ENCODE measurements at regions not wholly inside any gene's neighbourhood (a gene's known extent, or its start where the extent isn't known, plus 50 kb on each side); places are given as distances from the start of the nearest gene placed in this dataset.

- Histone ChIP-seq H3K4me1 (ENCODE audit: control insufficient read depth in 4 of 4, insufficient read depth in 4 of 4, low read length in 3 of 4) (no peaks in the 10 kb centered on the region), H3K27ac (ENCODE audit: low read depth in 1 of 2, low read length in 2 of 2) (no peak overlapping the region), H3K36me3 (ENCODE audit: control insufficient read depth in 4 of 4, insufficient read depth in 3 of 4, low read depth in 1 of 4, low read length in 3 of 4) (no peaks in the 10 kb centered on the region), H3K4me3 (ENCODE audit: low read depth in 1 of 3, low read length in 3 of 3) (no peak overlapping the region), H3K27me3 (ENCODE audit: control insufficient read depth in 4 of 4, insufficient read depth in 4 of 4, low read length in 3 of 4) (no peaks in the 10 kb centered on the region), H3K9ac (ENCODE audit: low read depth in 1 of 2, low read length in 2 of 2) (no peak overlapping the region), H3K9me3 (ENCODE audit: control insufficient read depth in 4 of 4, low read length in 3 of 4) (no peaks in the 10 kb centered on the region)
- no peak for DNase-seq (ENCODE audit: low spot score)
- 80% methylated on average over 7 of the region's 7 CpGs for WGBS
- no peak for TF ChIP-seq FOXA2 (IDR thresholded peaks at IDR 0.05)
- TF ChIP-seq, protein P1, sequence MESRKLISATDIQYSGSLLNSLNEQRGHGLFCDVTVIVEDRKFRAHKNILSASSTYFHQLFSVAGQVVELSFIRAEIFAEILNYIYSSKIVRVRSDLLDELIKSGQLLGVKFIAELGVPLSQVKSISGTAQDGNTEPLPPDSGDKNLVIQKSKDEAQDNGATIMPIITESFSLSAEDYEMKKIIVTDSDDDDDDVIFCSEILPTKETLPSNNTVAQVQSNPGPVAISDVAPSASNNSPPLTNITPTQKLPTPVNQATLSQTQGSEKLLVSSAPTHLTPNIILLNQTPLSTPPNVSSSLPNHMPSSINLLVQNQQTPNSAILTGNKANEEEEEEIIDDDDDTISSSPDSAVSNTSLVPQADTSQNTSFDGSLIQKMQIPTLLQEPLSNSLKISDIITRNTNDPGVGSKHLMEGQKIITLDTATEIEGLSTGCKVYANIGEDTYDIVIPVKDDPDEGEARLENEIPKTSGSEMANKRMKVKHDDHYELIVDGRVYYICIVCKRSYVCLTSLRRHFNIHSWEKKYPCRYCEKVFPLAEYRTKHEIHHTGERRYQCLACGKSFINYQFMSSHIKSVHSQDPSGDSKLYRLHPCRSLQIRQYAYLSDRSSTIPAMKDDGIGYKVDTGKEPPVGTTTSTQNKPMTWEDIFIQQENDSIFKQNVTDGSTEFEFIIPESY (IDR thresholded peaks at IDR 0.05) = no peak
Observed at GRCh38 chr10:4119107-4119506, 334.1 kb upstream of the KLF6 start.

DNA sequence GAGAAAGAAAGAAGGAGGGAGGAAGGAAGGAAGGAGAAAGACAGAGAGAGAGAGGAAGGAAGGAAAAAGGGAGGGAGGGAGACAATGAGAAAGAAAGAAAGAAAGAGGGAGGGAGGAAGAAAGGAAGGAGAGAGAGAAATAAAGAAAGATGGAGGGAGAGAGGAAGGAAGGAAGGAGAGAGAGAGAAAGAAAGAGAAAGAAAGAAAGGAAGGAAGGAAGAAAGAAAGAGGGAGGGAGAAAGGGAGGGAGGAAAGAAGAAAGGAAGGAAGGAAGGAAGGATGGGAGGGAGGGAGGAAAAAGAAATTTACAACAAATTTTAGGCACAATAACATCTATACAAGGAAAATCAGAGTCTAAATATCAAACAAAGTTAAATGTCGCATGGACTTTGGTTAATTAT is 332.6 kb upstream of the KLF6 start:
- Histone ChIP-seq H3K4me3 (ENCODE audit: low read depth in 1 of 3, low read length in 3 of 3) (no peak overlapping the region), H3K4me1 (ENCODE audit: control insufficient read depth in 4 of 4, insufficient read depth in 4 of 4, low read length in 3 of 4) (no peaks in the 10 kb centered on the region), H3K9ac (ENCODE audit: low read depth in 1 of 2, low read length in 2 of 2) (no peak overlapping the region), H3K36me3 (ENCODE audit: control insufficient read depth in 4 of 4, insufficient read depth in 3 of 4, low read depth in 1 of 4, low read length in 3 of 4) (no peaks in the 10 kb centered on the region), H3K9me3 (ENCODE audit: control insufficient read depth in 4 of 4, low read length in 3 of 4) (no peaks in the 10 kb centered on the region), H3K27ac (ENCODE audit: low read depth in 1 of 2, low read length in 2 of 2) (no peak overlapping the region), H3K27me3 (ENCODE audit: control insufficient read depth in 4 of 4, insufficient read depth in 4 of 4, low read length in 3 of 4) (no peaks in the 10 kb centered on the region)
- 92% methylated on average over 1 of the region's 1 CpG for WGBS
- TF ChIP-seq SP1 (IDR thresholded peaks at IDR 0.05) (no peak), HNF4A (conservative IDR thresholded peaks at IDR 0.05) (no peak), EGR1 (IDR thresholded peaks at IDR 0.05; ENCODE audit: low read depth in 2 of 2) (no peak), FOXA2 (IDR thresholded peaks at IDR 0.05) (no peak), YY1 (IDR thresholded peaks at IDR 0.05) (no peak)
- TF ChIP-seq, protein P2, sequence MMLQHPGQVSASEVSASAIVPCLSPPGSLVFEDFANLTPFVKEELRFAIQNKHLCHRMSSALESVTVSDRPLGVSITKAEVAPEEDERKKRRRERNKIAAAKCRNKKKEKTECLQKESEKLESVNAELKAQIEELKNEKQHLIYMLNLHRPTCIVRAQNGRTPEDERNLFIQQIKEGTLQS (IDR thresholded peaks at IDR 0.05) = no peak
- DNase-seq (ENCODE audit: low spot score) = no peak

DNA sequence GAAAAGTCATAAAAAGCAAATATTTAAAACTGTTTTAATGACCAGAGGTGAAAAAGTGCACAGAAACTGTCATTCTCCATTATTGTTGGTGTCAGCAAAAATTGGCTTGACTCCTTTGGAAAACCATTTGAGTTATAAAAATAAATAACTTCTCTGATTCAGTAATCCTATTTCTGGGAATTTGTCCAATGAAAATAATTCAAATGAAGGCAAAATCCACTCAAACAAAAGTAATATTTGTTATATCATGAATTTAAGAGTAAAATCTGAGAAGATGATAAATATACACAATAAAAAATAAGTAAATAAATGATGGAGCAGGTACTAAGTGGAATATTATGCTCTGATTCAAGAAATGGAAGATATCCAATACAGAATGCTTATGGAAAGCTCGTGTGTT is 326.6 kb upstream of the KLF6 start:
- TF ChIP-seq RXRA (IDR thresholded peaks at IDR 0.05) (no peak), SP1 (IDR thresholded peaks at IDR 0.05) (no peak), CTCF (IDR thresholded peaks at IDR 0.05; ENCODE audit: low read depth, low read length, missing input control) (no peak), TAF1 (conservative IDR thresholded peaks at IDR 0.05) (no peak), YY1 (IDR thresholded peaks at IDR 0.05) (no peak), HNF4A (conservative IDR thresholded peaks at IDR 0.05) (no peak), FOXA2 (IDR thresholded peaks at IDR 0.05) (no peak), RAD21 (IDR thresholded peaks at IDR 0.05) (no peak), GABPA (IDR thresholded peaks at IDR 0.05 in 1 of 2, conservative IDR thresholded peaks at IDR 0.05 in 1 of 2) (no peak), JUND (IDR thresholded peaks at IDR 0.05) (no peak), EGR1 (IDR thresholded peaks at IDR 0.05; ENCODE audit: low read depth in 2 of 2) (no peak), NR2F2 (IDR thresholded peaks at IDR 0.05) (no peak), HNF4G (IDR thresholded peaks at IDR 0.05) (no peak), FOXA1 (IDR thresholded peaks at IDR 0.05) (no peak)
- TF ChIP-seq, protein P1 (IDR thresholded peaks at IDR 0.05) = no peak
- TF ChIP-seq, protein P3, sequence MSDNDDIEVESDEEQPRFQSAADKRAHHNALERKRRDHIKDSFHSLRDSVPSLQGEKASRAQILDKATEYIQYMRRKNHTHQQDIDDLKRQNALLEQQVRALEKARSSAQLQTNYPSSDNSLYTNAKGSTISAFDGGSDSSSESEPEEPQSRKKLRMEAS (IDR thresholded peaks at IDR 0.05) = no peak
- TF ChIP-seq, protein P4, sequence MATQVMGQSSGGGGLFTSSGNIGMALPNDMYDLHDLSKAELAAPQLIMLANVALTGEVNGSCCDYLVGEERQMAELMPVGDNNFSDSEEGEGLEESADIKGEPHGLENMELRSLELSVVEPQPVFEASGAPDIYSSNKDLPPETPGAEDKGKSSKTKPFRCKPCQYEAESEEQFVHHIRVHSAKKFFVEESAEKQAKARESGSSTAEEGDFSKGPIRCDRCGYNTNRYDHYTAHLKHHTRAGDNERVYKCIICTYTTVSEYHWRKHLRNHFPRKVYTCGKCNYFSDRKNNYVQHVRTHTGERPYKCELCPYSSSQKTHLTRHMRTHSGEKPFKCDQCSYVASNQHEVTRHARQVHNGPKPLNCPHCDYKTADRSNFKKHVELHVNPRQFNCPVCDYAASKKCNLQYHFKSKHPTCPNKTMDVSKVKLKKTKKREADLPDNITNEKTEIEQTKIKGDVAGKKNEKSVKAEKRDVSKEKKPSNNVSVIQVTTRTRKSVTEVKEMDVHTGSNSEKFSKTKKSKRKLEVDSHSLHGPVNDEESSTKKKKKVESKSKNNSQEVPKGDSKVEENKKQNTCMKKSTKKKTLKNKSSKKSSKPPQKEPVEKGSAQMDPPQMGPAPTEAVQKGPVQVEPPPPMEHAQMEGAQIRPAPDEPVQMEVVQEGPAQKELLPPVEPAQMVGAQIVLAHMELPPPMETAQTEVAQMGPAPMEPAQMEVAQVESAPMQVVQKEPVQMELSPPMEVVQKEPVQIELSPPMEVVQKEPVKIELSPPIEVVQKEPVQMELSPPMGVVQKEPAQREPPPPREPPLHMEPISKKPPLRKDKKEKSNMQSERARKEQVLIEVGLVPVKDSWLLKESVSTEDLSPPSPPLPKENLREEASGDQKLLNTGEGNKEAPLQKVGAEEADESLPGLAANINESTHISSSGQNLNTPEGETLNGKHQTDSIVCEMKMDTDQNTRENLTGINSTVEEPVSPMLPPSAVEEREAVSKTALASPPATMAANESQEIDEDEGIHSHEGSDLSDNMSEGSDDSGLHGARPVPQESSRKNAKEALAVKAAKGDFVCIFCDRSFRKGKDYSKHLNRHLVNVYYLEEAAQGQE (IDR thresholded peaks at IDR 0.05) = no peak
- TF ChIP-seq, protein P2 (IDR thresholded peaks at IDR 0.05) = no peak
- WGBS = 71% methylated on average over 1 of the region's 1 CpG

More for the DNA sequence above, 326.6 kb upstream of the KLF6 start:
- Histone ChIP-seq H3K9me3 (ENCODE audit: control insufficient read depth in 4 of 4, low read length in 3 of 4) (no peaks in the 10 kb centered on the region), H3K27ac (ENCODE audit: low read depth in 1 of 2, low read length in 2 of 2) (no peak overlapping the region), H3K4me3 (ENCODE audit: low read depth in 1 of 3, low read length in 3 of 3) (no peak overlapping the region), H3K4me1 (ENCODE audit: control insufficient read depth in 4 of 4, insufficient read depth in 4 of 4, low read length in 3 of 4) (no peaks in the 10 kb centered on the region), H3K36me3 (ENCODE audit: control insufficient read depth in 4 of 4, insufficient read depth in 3 of 4, low read depth in 1 of 4, low read length in 3 of 4) (no peaks in the 10 kb centered on the region), H3K27me3 (ENCODE audit: control insufficient read depth in 4 of 4, insufficient read depth in 4 of 4, low read length in 3 of 4) (peaks cover 0 to 3% (median 0%) of the 10 kb centered on the region in 4 donors), H3K9ac (ENCODE audit: low read depth in 1 of 2, low read length in 2 of 2) (no peak overlapping the region)
- no peak for DNase-seq (ENCODE audit: low spot score)

Data from liver (tissue), 8 donors.